Lung (tissue), 11 donors: ENCODE measurements at regions not wholly inside any gene's neighbourhood (a gene's known extent, or its start where the extent isn't known, plus 50 kb on each side); places are given as distances from the start of the nearest gene placed in this dataset.

ENCODE experiments used
- ATAC-seq: fragments of 200-7000 bp; cut with Tn5 transposase; one replicate; pipeline ENCODE4 v1.9.1; 2020; ENCODE audit warnings: moderate number of reproducible peaks; ENCODE audit not compliant: insufficient read depth, low FRiP score
- DNase-seq, 3 donors: peaks; one replicate each; pipeline ENCODE4 v3.0.0-alpha.2; 2013 to 2017
- H3K27ac ChIP-seq, 2 donors: one replicate each; pipeline ENCODE4 v1.5.1; 2013; ENCODE audit warnings: mild to moderate bottlenecking in 2 of 2, moderate library complexity in 2 of 2, control low read depth in 1 of 2, inconsistent platforms in 1 of 2, low read depth in 1 of 2, low read length in 1 of 2
- H3K27me3 ChIP-seq, 3 donors: one replicate each; pipeline ENCODE4 v1.5.1; 2013; ENCODE audit warnings: low read length in 2 of 3; ENCODE audit not compliant: control insufficient read depth in 3 of 3, insufficient read depth in 3 of 3
- H3K36me3 ChIP-seq, 4 donors: one replicate each; pipeline ENCODE4 v1.5.1; 2013; ENCODE audit warnings: low read length in 4 of 4, mild to moderate bottlenecking in 1 of 4, moderate library complexity in 1 of 4; ENCODE audit not compliant: control insufficient read depth in 4 of 4, insufficient read depth in 4 of 4
- H3K4me1 ChIP-seq, 5 donors: one replicate each; pipeline ENCODE4 v1.5.1; 2013; ENCODE audit warnings: low read length in 5 of 5, mild to moderate bottlenecking in 2 of 5, moderate library complexity in 1 of 5; ENCODE audit not compliant: control insufficient read depth in 5 of 5, insufficient read depth in 5 of 5
- H3K4me3 ChIP-seq: one replicate; pipeline ENCODE4 v1.5.1; 2013; ENCODE audit warnings: mild to moderate bottlenecking, control low read depth, moderate library complexity
- H3K9ac ChIP-seq, 2 donors: one replicate each; pipeline ENCODE4 v1.5.1; 2013; ENCODE audit warnings: low read length in 2 of 2, control low read depth in 1 of 2; ENCODE audit not compliant: insufficient read depth in 1 of 2
- H3K9me3 ChIP-seq, 4 donors: one replicate each; pipeline ENCODE4 v1.5.1; 2013; ENCODE audit warnings: low read length in 3 of 4, mild to moderate bottlenecking in 1 of 4, moderate library complexity in 1 of 4; ENCODE audit not compliant: control insufficient read depth in 4 of 4, insufficient read depth in 3 of 4
- CTCF ChIP-seq: IDR thresholded peaks from 2 replicates; pipeline ENCODE4 v1.5.1; 2012; ENCODE audit warnings: mild to moderate bottlenecking; ENCODE audit errors: control extremely low read depth, extremely low read depth
- WGBS, 2 donors: extraction: QIAGEN DNeasy Blood & Tissue Kit; methylation state at CpG; one replicate each; pipeline ENCODE4 v1.1.7; 2013; 5-methylcytosine and 5-hydroxymethylcytosine counted together
- donor health status: control.
- donor health status: control.
- donor health status: Bipolar disorder and iron deficiency.
- donor health status: healthy.
- donor health status: DM: yes; HTN: yes; CAD: no.

GRCh38 chr2:201980389-201980821 lies 53.2 kb upstream of the FZD7 start:
- no peak for TF ChIP-seq CTCF
- no peak for DNase-seq
- H3K9me3 ChIP-seq, result no peaks in the 10 kb centered on the region
- H3K9ac ChIP-seq, result no peak overlapping the region
- no peak overlapping the region for H3K27ac ChIP-seq
- ATAC-seq, result no peak
- WGBS, 2 donors, result 74% methylated on average over 8 of the region's 8 CpGs
- H3K27me3 ChIP-seq, result no peaks in the 10 kb centered on the region
- no peak overlapping the region for H3K4me3 ChIP-seq
- H3K36me3 ChIP-seq, result no peaks in the 10 kb centered on the region
- peaks cover 0 to 32% (median 0%) of the 10 kb centered on the region in 5 donors for H3K4me1 ChIP-seq

- no peaks in the 10 kb centered on the region for H3K9me3 ChIP-seq
- WGBS, 2 donors, result 95 to 98% methylated on average over 4 of the region's 4 CpGs
Observed at GRCh38 chr2:201980946-201981345, 52.7 kb upstream of the FZD7 start.

GRCh38 chr2:201983174-201983573 lies 50.5 kb upstream of the FZD7 start:
- TF ChIP-seq CTCF, result no peak
- WGBS, 2 donors, result 94 to 95% methylated on average over 2 of the region's 2 CpGs

More at GRCh38 chr2:201980946-201981345, 52.7 kb upstream of the FZD7 start:
- Histone ChIP-seq H3K4me3 (no peak overlapping the region), H3K36me3 (no peaks in the 10 kb centered on the region), H3K4me1 (peaks cover 0 to 30% (median 0%) of the 10 kb centered on the region in 5 donors), H3K9ac (no peak overlapping the region), H3K27me3 (no peaks in the 10 kb centered on the region), H3K27ac (no peak overlapping the region)
- no peak for TF ChIP-seq CTCF
- ATAC-seq (no peak), DNase-seq (no peak)

GRCh38 chr2:201983800-201984199 lies 49.9 kb upstream of the FZD7 start:
- DNase-seq, result no peak
- no peak for ATAC-seq
- no peak for TF ChIP-seq CTCF
- no peaks in the 10 kb centered on the region for H3K27me3 ChIP-seq
- H3K27ac ChIP-seq, result no peak overlapping the region
- H3K9ac ChIP-seq, result no peak overlapping the region
- H3K4me1 ChIP-seq, result peaks cover 0 to 21% (median 0%) of the 10 kb centered on the region in 5 donors
- WGBS, 2 donors, result 86 to 91% methylated on average over 7 of the region's 7 CpGs
- no peaks in the 10 kb centered on the region for H3K36me3 ChIP-seq
- no peak overlapping the region for H3K4me3 ChIP-seq
- H3K9me3 ChIP-seq, result no peaks in the 10 kb centered on the region

More at GRCh38 chr2:201983174-201983573, 50.5 kb upstream of the FZD7 start:
- H3K4me3 ChIP-seq, result no peak overlapping the region
- H3K27ac ChIP-seq, result no peak overlapping the region
- no peaks in the 10 kb centered on the region for H3K27me3 ChIP-seq
- no peak for ATAC-seq
- no peaks in the 10 kb centered on the region for H3K36me3 ChIP-seq
- H3K4me1 ChIP-seq, result peaks cover 0 to 25% (median 0%) of the 10 kb centered on the region in 5 donors
- DNase-seq, result no peak
- no peaks in the 10 kb centered on the region for H3K9me3 ChIP-seq
- H3K9ac ChIP-seq, result no peak overlapping the region
